ENCODE measurements at regions not wholly inside any gene's neighbourhood (a gene's known extent, or its start where the extent isn't known, plus 50 kb on each side); places are given as distances from the start of the nearest gene placed in this dataset.

DNA sequence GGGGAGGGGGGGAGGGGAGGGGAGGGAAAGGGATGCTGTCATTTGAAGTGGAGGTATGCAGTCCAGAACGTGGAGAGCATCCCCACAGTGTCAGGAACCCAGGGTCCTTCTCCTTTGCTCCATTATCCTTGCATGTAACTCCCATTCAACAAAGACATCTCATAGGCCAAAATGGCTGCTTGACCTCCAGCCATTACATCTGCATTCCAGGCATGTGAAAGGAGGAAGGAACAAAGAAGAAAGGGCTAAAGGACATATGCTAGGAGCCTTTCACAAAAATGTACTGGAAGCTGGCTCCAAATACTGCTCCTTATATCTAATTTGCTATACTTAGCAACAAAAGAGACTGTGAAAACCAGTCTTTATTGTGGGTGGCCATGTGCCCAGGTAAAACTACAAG, 87.0 kb upstream of the CRHR1 start:
- Histone ChIP-seq H2AFZ (ENCODE audit: low read depth, low read length) (no peak overlapping the region), H3K4me1 (ENCODE audit: control insufficient read depth, extremely low read depth, insufficient read depth, low read length) (no peaks in the 10 kb centered on the region), H3K79me2 (ENCODE audit: control insufficient read depth, insufficient read depth, low read length) (no peaks in the 10 kb centered on the region), H3K36me3 (ENCODE audit: control insufficient read depth in 2 of 2, extremely low read depth in 1 of 2, insufficient read depth in 2 of 2, low read length in 2 of 2) (no peaks in the 10 kb centered on the region), H4K20me1 (replicated peaks; ENCODE audit: control insufficient read depth, extremely low read depth, insufficient read depth, low read length) (no peaks in the 10 kb centered on the region), H3K9me1 (replicated peaks; ENCODE audit: control insufficient read depth, extremely low read depth, insufficient read depth, low read length) (no peaks in the 10 kb centered on the region), H3K27me3 (ENCODE audit: control insufficient read depth in 2 of 2, insufficient read depth in 2 of 2, low read length in 2 of 2) (peaks cover 0 to 2% of the 10 kb centered on the region in 2 experiments), H3K4me2 (ENCODE audit: insufficient read depth, low read length) (no peak overlapping the region), H3K9me3 (replicated peaks; ENCODE audit: control insufficient read depth, insufficient read depth, low read length) (no peaks in the 10 kb centered on the region), H3K4me3 (replicated peaks in 1 of 3; ENCODE audit: insufficient read depth in 1 of 3, low read depth in 1 of 3, low read length in 3 of 3) (no peak overlapping the region), H3K9ac (replicated peaks; ENCODE audit: extremely low read depth, insufficient read depth, low read length) (no peak overlapping the region), H3K27ac (ENCODE audit: insufficient read depth, low read depth, low read length) (no peak overlapping the region)
- POLR2A ChIA-PET: interaction anchor here (0.6 kb wide), 1 partner anchor 23 kb away, joined by 6 read pairs; no protein-coding TSS in a partner anchor
- CTCF ChIA-PET: no interaction called here
- BruUV-seq (replicated peaks): no TSS peak
- TF ChIP-seq CTCF (IDR thresholded peaks at IDR 0.05; ENCODE audit: extremely low read depth in 1 of 2, insufficient read depth in 1 of 2, low read depth in 1 of 2, low read length in 2 of 2) (no peak), GATA2 (IDR thresholded peaks at IDR 0.05; ENCODE audit: insufficient read depth, insufficient read length, low read depth, low read length) (no peak), JUN (IDR thresholded peaks at IDR 0.05; ENCODE audit: borderline replicate concordance, insufficient read depth, insufficient read length, low read depth) (no peak), POLR2AphosphoS5 (IDR thresholded peaks at IDR 0.05; ENCODE audit: insufficient read depth, low read depth, low read length) (no peak), FOS (IDR thresholded peaks at IDR 0.05; ENCODE audit: borderline replicate concordance, insufficient read depth, low read length) (no peak), POLR2A (IDR thresholded peaks at IDR 0.05; ENCODE audit: low read depth, low read length) (no peak), MYC (IDR thresholded peaks at IDR 0.05; ENCODE audit: low read depth, low read length) (no peak), EZH2 (IDR thresholded peaks at IDR 0.05; ENCODE audit: borderline replicate concordance, low read depth, low read length, severe bottlenecking) (no peak)
- TF ChIP-seq, protein P1, sequence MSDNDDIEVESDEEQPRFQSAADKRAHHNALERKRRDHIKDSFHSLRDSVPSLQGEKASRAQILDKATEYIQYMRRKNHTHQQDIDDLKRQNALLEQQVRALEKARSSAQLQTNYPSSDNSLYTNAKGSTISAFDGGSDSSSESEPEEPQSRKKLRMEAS (IDR thresholded peaks at IDR 0.05; ENCODE audit: insufficient read depth, insufficient read length): no peak
- dilution Hi-C loops (cut with MboI; ENCODE audit: extremely low pct_ligation_motif_present, low sequenced_read_pairs) (no loop called here), intact Hi-C loops (cut with micrococcal nuclease) (no loop called here)
- DNase-seq (ENCODE audit: low read depth, low spot score): no peak
- FAIRE-seq: no peak
